Colonic mucosa (tissue), 4 donors: ENCODE measurements at regions not wholly inside any gene's neighbourhood (a gene's known extent, or its start where the extent isn't known, plus 50 kb on each side); places are given as distances from the start of the nearest gene placed in this dataset.
A peak's percentile ranks its signal among the peaks of the same experiment; 100 is the strongest.

Source experiments
- DNase-seq: peaks from one replicate; pipeline ENCODE4 v3.0.0-alpha.2; 2020
- H3K27ac ChIP-seq: fragments of 200-600 bp; one replicate; pipeline ENCODE4 v1.8.0; 2021
- H3K27me3 ChIP-seq: fragments of 200-600 bp; one replicate; pipeline ENCODE4 v1.8.0; 2021
- H3K36me3 ChIP-seq: fragments of 200-600 bp; one replicate; pipeline ENCODE4 v1.8.0; 2021
- H3K4me1 ChIP-seq: fragments of 200-600 bp; one replicate; pipeline ENCODE4 v1.8.0; 2021; ENCODE audit warnings: mild to moderate bottlenecking
- H3K4me3 ChIP-seq: fragments of 200-600 bp; one replicate; pipeline ENCODE4 v1.8.0; 2021
- H3K9ac ChIP-seq, 2 donors: one replicate each; pipeline ENCODE4 v1.7.0; 2013; ENCODE audit warnings: control low read depth in 2 of 2, low read depth in 2 of 2, low read length in 2 of 2
- H3K9me3 ChIP-seq: fragments of 200-600 bp; one replicate; pipeline ENCODE4 v1.8.0; 2021
- CTCF ChIP-seq: fragments of 200-600 bp; IDR thresholded peaks from one replicate; pipeline ENCODE4 v1.8.0; 2022; ENCODE audit warnings: antibody characterized with exemption, mild to moderate bottlenecking
- intact Hi-C: fragments of 100-400 bp; cut with DNase I; formaldehyde crosslinking; loops from one replicate; pipeline ENCODE4 v1.14.1; 2022
- donor health status: healthy.
- donor health status: DM: no; HTN: no; CAD: no.
- donor health status: DM: no; HTN: no; CAD: no.

GRCh38 chr5:101977729-101978345, 318.2 kb downstream of the SLCO4C1 start:
- intact Hi-C loops, result loop anchor here (5.0 kb wide), 1 partner anchor 36 kb away; no protein-coding TSS in a partner anchor
- Histone ChIP-seq H3K27me3 (no peaks in the 10 kb centered on the region), H3K4me3 (no peak overlapping the region), H3K4me1 (no peaks in the 10 kb centered on the region), H3K9me3 (no peaks in the 10 kb centered on the region), H3K9ac (no peak overlapping the region), H3K27ac (no peak overlapping the region), H3K36me3 (no peaks in the 10 kb centered on the region)
- TF ChIP-seq CTCF, result peak; percentile 43
- DNase-seq, result no peak

- DNase-seq, result no peak
- no peak overlapping the region for H3K4me3 ChIP-seq
- no peak for TF ChIP-seq CTCF
- H3K9ac ChIP-seq, result no peak overlapping the region
- no peak overlapping the region for H3K27ac ChIP-seq
- H3K4me1 ChIP-seq, result no peaks in the 10 kb centered on the region
- H3K27me3 ChIP-seq, result no peaks in the 10 kb centered on the region
- intact Hi-C loops, result loop anchor here (5.0 kb wide), 1 partner anchor 35 kb away; no protein-coding TSS in a partner anchor
- no peaks in the 10 kb centered on the region for H3K36me3 ChIP-seq
- no peaks in the 10 kb centered on the region for H3K9me3 ChIP-seq
Observed at GRCh38 chr5:101976933-101977332, 319.2 kb downstream of the SLCO4C1 start.

GRCh38 chr5:101969742-101970141, 326.3 kb downstream of the SLCO4C1 start:
- Histone ChIP-seq H3K27ac (no peak overlapping the region), H3K4me1 (no peaks in the 10 kb centered on the region), H3K9me3 (no peaks in the 10 kb centered on the region), H3K27me3 (no peaks in the 10 kb centered on the region), H3K4me3 (no peak overlapping the region), H3K9ac (no peak overlapping the region), H3K36me3 (no peaks in the 10 kb centered on the region)
- no peak for DNase-seq
- TF ChIP-seq CTCF, result no peak
- intact Hi-C loops, result no loop called here

- Histone ChIP-seq H3K9ac (no peak overlapping the region), H3K4me1 (no peaks in the 10 kb centered on the region), H3K9me3 (no peaks in the 10 kb centered on the region), H3K27ac (no peak overlapping the region), H3K27me3 (no peaks in the 10 kb centered on the region), H3K36me3 (no peaks in the 10 kb centered on the region), H3K4me3 (no peak overlapping the region)
- no peak for DNase-seq
- intact Hi-C loops, result no loop called here
- TF ChIP-seq CTCF, result no peak
Observed at GRCh38 chr5:101966476-101966875, 329.6 kb downstream of the SLCO4C1 start.

- no peaks in the 10 kb centered on the region for H3K4me1 ChIP-seq
- intact Hi-C loops, result no loop called here
- no peak overlapping the region for H3K4me3 ChIP-seq
- DNase-seq, result no peak
- H3K27me3 ChIP-seq, result no peaks in the 10 kb centered on the region
- no peak overlapping the region for H3K9ac ChIP-seq
- H3K27ac ChIP-seq, result no peak overlapping the region
- no peak for TF ChIP-seq CTCF
- H3K36me3 ChIP-seq, result no peaks in the 10 kb centered on the region
- no peaks in the 10 kb centered on the region for H3K9me3 ChIP-seq
Observed at GRCh38 chr5:101955891-101956290, 340.2 kb downstream of the SLCO4C1 start.
